ENCODE measurements at regions not wholly inside any gene's neighbourhood (a gene's known extent, or its start where the extent isn't known, plus 50 kb on each side); places are given as distances from the start of the nearest gene placed in this dataset.

DNA sequence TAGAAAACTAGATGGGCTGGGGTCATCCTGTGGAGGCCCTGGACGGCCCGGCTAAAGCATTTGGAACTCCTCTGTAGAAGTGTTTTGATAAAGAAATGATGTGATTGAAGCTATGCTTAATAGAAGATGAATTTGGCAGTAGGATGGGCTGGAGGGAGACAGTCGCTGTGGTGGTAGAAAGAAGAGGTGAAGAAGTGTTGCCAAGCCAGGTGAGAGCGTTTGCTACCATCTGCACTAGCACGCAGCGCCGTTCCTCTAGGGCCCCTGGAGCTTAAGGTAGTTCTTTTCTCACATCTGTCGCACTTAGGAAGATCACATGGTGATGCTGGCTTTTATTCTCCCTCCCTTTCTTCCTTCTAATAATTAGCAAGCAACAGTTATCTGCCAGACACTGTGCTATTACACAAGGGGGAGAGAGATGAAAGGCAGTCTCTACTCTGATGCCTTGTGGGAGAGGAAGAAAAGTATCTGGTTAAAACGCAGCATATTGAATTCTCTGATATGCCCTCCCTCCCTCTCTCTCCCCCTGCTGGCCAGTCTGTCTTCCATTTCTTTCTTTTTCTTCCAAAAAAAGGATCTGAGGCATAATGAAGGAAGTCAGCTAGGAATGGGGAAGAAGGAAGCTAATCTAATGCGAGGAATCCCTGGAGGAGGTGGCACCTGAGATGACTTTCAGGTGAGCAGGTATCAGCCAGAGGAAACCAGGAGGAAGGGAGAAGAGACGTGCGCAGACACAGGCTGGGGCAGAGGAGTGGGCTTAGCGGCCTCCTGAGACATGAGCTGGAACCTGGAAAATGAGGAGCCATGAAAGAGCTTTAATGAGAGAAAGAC is 162.3 kb upstream of the KLF14 start:
- Histone ChIP-seq H3K4me3 (ENCODE audit: low read length) (no peak overlapping the region), H3K27me3 (ENCODE audit: control insufficient read depth, insufficient read depth, low read length) (no peaks in the 10 kb centered on the region), H3K27ac (ENCODE audit: low read depth, low read length) (no peak overlapping the region), H3K9ac (ENCODE audit: low read length) (no peak overlapping the region), H3K4me1 (ENCODE audit: control insufficient read depth, insufficient read depth, low read length) (peaks cover 7% of the 10 kb centered on the region), H3K36me3 (ENCODE audit: control insufficient read depth, insufficient read depth, low read length) (peaks cover 7% of the 10 kb centered on the region)

DNA sequence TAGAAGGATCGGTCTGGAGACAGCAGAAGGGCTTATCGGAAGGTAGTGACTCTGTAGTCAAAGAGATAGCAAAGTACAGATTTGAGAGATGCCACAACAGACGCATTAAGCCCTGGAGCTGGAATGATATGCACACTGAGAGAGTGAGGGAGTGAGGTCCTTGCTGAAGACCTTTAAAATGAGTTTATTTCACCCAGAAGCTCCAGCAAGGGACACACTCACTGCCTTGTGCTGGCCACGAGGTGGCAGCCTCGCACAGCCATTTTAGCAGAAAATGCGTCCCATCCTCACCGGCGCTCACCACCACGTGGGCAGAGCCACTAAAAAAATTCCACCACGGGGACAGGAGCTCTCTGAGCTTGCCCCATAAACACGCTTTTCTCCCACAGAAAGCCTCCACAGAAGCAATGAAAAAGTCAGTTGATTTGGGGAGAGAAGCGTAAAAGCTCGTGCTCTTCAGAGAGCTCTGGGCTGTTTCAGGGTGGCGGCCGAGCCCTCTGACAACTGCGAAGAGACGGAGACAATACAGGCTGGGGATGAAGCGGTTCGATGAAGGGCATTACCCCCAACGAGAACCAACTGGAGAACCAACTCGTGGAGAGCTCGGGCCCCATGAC is 163.0 kb upstream of the KLF14 start:
- H3K9ac ChIP-seq (ENCODE audit: low read length), result no peak overlapping the region
- H3K4me1 ChIP-seq (ENCODE audit: control insufficient read depth, insufficient read depth, low read length), result peaks cover 7% of the 10 kb centered on the region
- H3K4me3 ChIP-seq (ENCODE audit: low read length), result no peak overlapping the region
- H3K27ac ChIP-seq (ENCODE audit: low read depth, low read length), result no peak overlapping the region
- H3K27me3 ChIP-seq (ENCODE audit: control insufficient read depth, insufficient read depth, low read length), result no peaks in the 10 kb centered on the region
- H3K36me3 ChIP-seq (ENCODE audit: control insufficient read depth, insufficient read depth, low read length), result peaks cover 7% of the 10 kb centered on the region

DNA sequence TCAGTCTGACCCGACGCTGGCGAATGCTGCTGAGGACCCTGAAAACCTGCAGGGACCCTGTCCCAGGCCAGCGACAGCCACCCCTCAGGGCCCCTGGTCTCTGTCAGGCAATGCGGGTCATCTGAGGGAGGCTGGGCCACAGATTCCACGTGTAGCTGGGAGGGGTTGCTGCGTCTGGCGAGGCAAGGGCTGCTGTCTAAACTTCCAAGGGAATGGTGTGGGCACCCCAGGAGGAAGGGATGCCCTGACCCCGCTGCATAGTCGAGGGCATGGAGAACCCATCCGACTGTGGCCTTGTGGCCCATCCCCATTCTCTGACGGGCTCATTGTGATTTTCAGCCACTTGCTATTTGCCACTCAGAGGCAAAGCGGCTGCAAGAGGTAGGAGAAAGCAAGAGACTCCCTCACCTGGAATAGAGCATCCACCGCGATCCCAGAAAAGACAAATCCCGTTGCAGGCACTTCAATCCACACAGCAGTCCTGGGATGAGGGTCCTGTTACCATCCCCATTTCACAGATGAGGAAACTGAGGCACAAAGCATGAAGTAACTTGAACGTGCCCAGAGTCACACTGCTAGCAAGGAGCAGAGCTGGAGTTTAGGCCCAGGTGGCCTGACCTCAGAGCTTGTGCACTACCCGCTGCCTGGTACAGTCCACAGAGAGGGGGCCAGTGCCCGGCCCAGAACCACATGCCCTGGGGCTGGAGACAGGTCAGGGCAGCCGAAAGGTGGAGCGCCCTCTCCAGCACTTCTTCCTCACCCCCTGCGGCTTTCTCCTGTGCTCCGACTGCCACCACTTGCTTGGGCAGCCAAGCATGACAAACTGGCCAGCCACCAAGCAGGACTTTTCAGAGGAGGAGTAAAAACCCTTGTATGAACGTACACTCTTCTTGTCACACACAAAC is 163.8 kb upstream of the KLF14 start:
- no peak overlapping the region for H3K9ac ChIP-seq (ENCODE audit: low read length)
- no peaks in the 10 kb centered on the region for H3K27me3 ChIP-seq (ENCODE audit: control insufficient read depth, insufficient read depth, low read length)
- H3K27ac ChIP-seq (ENCODE audit: low read depth, low read length), result no peak overlapping the region
- H3K4me1 ChIP-seq (ENCODE audit: control insufficient read depth, insufficient read depth, low read length), result peaks cover 7% of the 10 kb centered on the region
- H3K4me3 ChIP-seq (ENCODE audit: low read length), result no peak overlapping the region
- H3K36me3 ChIP-seq (ENCODE audit: control insufficient read depth, insufficient read depth, low read length), result peaks cover 7% of the 10 kb centered on the region

DNA sequence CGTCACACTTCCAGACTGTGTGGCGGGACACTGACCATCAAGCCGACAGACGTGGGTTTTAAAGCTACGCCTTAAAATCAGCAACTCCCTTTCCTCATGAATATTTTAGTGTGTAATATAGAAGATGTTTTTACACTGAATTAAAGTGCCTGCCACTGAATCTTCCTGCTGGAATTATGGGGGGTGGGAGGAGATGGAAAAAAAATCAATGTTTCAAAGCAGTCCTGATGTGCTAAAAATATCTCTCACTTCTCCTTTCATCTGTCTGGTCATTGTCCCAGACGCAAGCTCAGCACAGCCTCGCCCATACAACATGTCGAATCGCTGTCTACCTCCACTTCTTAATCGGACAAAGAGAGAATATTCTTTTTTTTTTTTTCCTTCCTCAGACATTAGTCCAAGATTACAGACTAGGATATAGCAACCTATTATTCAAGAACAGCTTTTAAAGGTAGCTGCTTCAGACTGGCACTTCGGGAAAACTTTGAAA is 165.1 kb upstream of the KLF14 start:
- Histone ChIP-seq H3K4me1 (ENCODE audit: control insufficient read depth, insufficient read depth, low read length) (peaks cover 14% of the 10 kb centered on the region), H3K27ac (ENCODE audit: low read depth, low read length) (no peak overlapping the region), H3K36me3 (ENCODE audit: control insufficient read depth, insufficient read depth, low read length) (peaks cover 7% of the 10 kb centered on the region), H3K9ac (ENCODE audit: low read length) (no peak overlapping the region), H3K27me3 (ENCODE audit: control insufficient read depth, insufficient read depth, low read length) (no peaks in the 10 kb centered on the region), H3K4me3 (ENCODE audit: low read length) (no peak overlapping the region)

DNA sequence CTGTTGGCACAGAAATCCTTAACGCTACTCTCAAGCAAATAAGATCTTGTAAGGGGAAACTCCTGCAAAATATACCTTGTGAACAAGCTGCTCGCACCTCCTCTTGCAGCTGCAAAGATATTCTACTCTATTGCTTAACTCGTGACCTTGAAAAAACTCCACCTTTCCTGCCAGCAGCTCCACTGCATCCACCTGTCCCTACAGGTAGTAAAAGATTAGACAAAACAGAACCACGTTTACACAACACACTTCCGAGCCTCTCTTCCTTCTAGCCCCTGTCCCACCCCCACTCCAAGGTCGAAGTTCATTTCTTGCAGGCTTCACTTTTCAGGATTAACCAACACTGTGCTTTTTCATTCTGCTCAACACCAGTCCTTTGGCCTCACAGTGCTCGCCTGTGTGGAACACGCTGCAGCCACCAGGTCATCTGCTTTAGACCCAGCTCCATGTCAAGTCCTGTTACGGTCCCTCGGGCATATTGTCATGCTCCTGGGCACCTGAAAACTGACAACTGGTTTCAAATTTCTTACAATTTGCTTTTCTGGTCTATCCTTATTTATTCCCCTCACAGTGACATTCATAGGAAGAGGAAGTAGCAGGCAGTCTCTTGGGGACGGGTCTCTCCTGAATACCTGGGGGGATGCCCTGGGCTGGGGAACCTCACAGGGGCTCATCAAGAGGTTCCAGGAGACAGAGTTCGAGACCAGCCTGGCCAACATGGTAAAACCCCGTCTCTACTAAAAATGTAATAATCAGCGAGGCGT is 165.8 kb upstream of the KLF14 start:
- H3K9ac ChIP-seq (ENCODE audit: low read length), result no peak overlapping the region
- no peaks in the 10 kb centered on the region for H3K27me3 ChIP-seq (ENCODE audit: control insufficient read depth, insufficient read depth, low read length)
- peaks cover 7% of the 10 kb centered on the region for H3K36me3 ChIP-seq (ENCODE audit: control insufficient read depth, insufficient read depth, low read length)
- no peak overlapping the region for H3K27ac ChIP-seq (ENCODE audit: low read depth, low read length)
- no peak overlapping the region for H3K4me3 ChIP-seq (ENCODE audit: low read length)
- peaks cover 20% of the 10 kb centered on the region for H3K4me1 ChIP-seq (ENCODE audit: control insufficient read depth, insufficient read depth, low read length)

DNA sequence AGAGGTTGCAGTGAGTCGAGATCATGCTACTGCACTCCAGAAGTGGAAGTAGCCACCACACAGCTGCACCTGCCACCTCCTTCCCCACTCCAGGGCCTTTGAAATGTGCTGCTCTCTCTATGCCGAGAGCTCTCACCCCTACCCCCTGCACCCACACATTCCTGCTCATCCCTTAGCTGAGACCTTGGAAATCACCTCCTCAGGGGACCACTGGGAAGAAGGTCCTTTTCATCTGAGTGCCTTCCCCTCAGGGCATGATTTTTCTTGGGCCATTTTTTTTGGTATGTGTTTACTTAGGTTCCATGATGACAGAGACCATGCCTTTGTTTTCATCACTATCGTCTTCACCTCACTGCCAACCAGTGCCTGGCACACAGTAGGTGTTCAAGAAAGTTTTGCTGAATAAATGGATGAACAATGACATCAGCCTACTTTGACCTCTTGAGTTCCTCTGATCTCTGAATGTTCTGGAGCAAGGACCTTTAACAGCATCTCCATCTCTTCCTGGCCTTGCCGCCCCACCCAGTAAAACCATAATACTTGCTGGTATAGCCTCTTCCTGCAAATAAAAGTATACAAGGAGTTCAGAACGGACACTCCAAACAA is 166.6 kb upstream of the KLF14 start:
- Histone ChIP-seq H3K4me1 (ENCODE audit: control insufficient read depth, insufficient read depth, low read length) (peaks cover 20% of the 10 kb centered on the region), H3K27ac (ENCODE audit: low read depth, low read length) (peak overlapping the region; percentile 11), H3K36me3 (ENCODE audit: control insufficient read depth, insufficient read depth, low read length) (peaks cover 7% of the 10 kb centered on the region), H3K27me3 (ENCODE audit: control insufficient read depth, insufficient read depth, low read length) (no peaks in the 10 kb centered on the region), H3K4me3 (ENCODE audit: low read length) (no peak overlapping the region), H3K9ac (ENCODE audit: low read length) (no peak overlapping the region)

DNA sequence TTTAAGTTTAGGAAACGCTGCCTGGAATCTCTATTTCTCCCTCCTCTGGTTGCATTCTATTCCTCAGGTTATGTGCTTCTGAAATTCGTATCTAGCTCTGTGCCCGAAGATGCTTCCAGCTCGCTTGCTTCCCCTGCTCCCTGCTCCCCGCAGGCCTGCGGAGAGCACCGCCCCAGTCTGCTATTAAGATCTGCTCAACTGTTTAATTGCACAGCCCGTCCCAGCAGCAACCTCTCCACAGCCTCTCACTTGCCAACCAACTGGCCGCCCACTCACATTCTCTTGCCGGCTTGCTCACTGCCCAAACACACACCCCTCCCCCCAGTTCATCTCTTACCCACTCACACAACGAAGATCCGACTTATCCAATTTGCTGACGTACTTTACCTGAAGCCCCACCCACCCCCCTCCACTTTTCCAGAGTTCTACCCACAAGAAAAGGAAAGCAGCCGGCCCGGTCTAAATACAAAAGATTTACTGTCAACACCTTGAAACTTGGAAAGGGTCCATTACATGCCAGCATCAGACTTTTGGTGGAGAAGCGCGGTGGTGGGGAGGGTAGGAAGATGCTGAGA is 167.3 kb upstream of the KLF14 start:
- Histone ChIP-seq H3K9ac (ENCODE audit: low read length) (no peak overlapping the region), H3K36me3 (ENCODE audit: control insufficient read depth, insufficient read depth, low read length) (peaks cover 10% of the 10 kb centered on the region)

DNA sequence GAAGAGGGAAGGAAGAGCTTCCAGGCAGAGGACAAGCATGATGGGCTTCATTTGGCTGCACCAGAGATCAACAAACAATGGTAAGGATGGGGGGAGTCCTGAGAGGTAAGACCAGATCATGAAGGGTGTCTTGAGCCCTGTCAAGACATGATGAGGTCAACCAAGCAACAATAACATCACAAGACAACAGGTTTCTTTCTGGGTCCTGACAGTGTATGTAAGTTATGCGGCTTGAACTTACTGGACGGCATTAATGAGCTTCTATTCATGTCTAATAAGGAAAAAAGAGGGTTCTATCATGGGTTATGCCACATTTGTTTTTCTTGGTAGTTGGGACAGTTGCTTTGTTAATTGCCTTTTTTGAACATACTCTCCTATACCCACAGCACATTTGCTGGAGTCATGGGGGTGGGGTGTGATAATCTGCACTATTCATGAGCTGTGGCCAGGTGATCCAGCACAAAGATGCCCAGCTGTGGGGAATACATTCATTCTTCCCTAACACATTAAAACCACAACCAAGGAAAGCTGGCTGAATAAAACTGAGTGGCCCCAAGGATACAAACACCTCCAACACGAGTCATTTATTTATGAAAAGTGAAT is 168.8 kb upstream of the KLF14 start:
- Histone ChIP-seq H3K36me3 (ENCODE audit: control insufficient read depth, insufficient read depth, low read length) (peaks cover 6% of the 10 kb centered on the region), H3K4me3 (ENCODE audit: low read length) (no peak overlapping the region), H3K4me1 (ENCODE audit: control insufficient read depth, insufficient read depth, low read length) (peaks cover 20% of the 10 kb centered on the region), H3K9ac (ENCODE audit: low read length) (no peak overlapping the region), H3K27ac (ENCODE audit: low read depth, low read length) (peak overlapping the region; percentile 77), H3K27me3 (ENCODE audit: control insufficient read depth, insufficient read depth, low read length) (no peaks in the 10 kb centered on the region)

More for the DNA sequence above, 167.3 kb upstream of the KLF14 start:
- Histone ChIP-seq H3K27ac (ENCODE audit: low read depth, low read length) (peak overlapping the region; percentile 61), H3K4me3 (ENCODE audit: low read length) (no peak overlapping the region), H3K27me3 (ENCODE audit: control insufficient read depth, insufficient read depth, low read length) (no peaks in the 10 kb centered on the region), H3K4me1 (ENCODE audit: control insufficient read depth, insufficient read depth, low read length) (peaks cover 20% of the 10 kb centered on the region)

DNA sequence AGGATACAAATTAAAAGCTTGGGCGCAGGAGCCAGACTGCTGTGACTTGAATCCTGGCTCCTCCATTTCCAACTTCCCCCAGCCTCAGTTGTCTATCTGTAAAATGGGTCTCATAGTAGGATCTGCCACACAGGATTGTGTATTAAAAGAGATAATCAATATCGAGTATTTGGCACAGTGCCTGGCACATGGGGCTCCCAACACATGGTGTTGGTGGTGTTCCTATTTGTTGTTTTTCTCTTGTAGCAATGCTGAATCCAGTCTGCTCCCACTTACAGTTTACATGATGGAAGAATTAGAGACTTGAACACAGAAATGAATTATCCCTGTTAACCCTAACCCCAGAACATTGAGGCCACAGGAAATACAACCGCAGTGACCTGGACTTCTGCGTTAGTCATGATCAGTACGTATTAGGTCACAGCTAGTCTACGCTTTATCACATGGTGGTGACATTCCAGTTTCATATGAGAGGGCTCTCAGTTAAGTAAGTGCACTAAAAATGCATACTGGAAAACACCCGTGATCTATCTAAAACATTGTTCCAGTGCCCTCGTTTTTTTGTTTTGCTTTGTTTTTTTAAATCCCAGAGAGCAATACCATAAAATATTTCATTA is 169.5 kb upstream of the KLF14 start:
- Histone ChIP-seq H3K36me3 (ENCODE audit: control insufficient read depth, insufficient read depth, low read length) (peaks cover 6% of the 10 kb centered on the region), H3K4me1 (ENCODE audit: control insufficient read depth, insufficient read depth, low read length) (peaks cover 20% of the 10 kb centered on the region), H3K4me3 (ENCODE audit: low read length) (peak overlapping the region; percentile 3), H3K27me3 (ENCODE audit: control insufficient read depth, insufficient read depth, low read length) (no peaks in the 10 kb centered on the region), H3K27ac (ENCODE audit: low read depth, low read length) (peak overlapping the region; percentile 77), H3K9ac (ENCODE audit: low read length) (no peak overlapping the region)

DNA sequence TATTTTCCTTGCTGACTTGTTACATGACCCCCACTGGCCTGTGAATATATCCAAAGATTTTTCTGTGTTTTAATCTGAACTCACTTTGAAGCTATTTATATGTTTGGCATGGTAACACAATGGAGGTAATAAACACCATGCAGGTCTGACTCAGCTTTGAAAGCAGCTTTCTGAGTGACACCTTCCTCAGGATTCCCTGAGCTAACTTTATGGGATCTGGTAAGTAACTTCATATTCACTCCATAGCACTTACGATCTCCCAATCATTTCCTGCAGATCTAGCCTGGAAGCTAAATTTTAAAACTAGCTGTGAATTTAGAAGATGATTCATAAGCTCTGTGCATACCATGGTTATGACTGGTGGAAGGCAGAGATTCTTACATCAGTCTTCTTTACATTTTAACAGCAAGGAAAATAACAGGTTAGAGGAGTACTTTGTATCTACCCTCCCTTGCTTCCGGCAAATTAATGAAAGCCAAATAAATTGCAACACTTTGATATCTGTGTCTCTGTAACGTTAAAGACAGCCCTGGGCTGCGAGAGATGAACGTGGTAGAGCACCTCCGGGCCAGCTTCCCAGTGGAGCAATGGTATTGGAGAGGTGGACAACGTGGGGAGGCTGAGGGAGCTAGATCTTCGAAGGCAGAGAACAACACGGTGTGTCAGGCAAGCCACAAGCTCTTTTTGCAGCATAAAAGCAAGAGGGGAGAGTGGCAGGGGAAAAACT is 170.2 kb upstream of the KLF14 start:
- no peak overlapping the region for H3K4me3 ChIP-seq (ENCODE audit: low read length)
- H3K27me3 ChIP-seq (ENCODE audit: control insufficient read depth, insufficient read depth, low read length), result no peaks in the 10 kb centered on the region
- peaks cover 6% of the 10 kb centered on the region for H3K36me3 ChIP-seq (ENCODE audit: control insufficient read depth, insufficient read depth, low read length)
- H3K4me1 ChIP-seq (ENCODE audit: control insufficient read depth, insufficient read depth, low read length), result peaks cover 20% of the 10 kb centered on the region
- peak overlapping the region; percentile 77 for H3K27ac ChIP-seq (ENCODE audit: low read depth, low read length)
- H3K9ac ChIP-seq (ENCODE audit: low read length), result no peak overlapping the region
